ENCODE measurements at regions not wholly inside any gene's neighbourhood (a gene's known extent, or its start where the extent isn't known, plus 50 kb on each side); places are given as distances from the start of the nearest gene placed in this dataset.

- TF ChIP-seq BCL11A (IDR thresholded peaks at IDR 0.05; ENCODE audit: low read depth in 2 of 2, low read length in 2 of 2) (no peak), SP2 (IDR thresholded peaks at IDR 0.05; ENCODE audit: low read length) (no peak), CBX8 (IDR thresholded peaks at IDR 0.05; ENCODE audit: borderline replicate concordance, low read depth, low read length) (no peak), ZNF274 (IDR thresholded peaks at IDR 0.05; ENCODE audit: borderline replicate concordance, extremely low read depth, low read length) (no peak), CTCF (IDR thresholded peaks at IDR 0.05; ENCODE audit: control extremely low read depth in 1 of 3, insufficient read depth in 1 of 3, low read depth in 1 of 3, low read length in 3 of 3) (no peak), YY1 (IDR thresholded peaks at IDR 0.05; ENCODE audit: low read depth, low read length) (no peak)
These were observed 103.0 kb upstream of the KLF3 start (continued) for GRCh38 chr4:38560768-38561558.
